Mucosa of rectum (tissue), 2 donors: ENCODE measurements at regions not wholly inside any gene's neighbourhood (a gene's known extent, or its start where the extent isn't known, plus 50 kb on each side); places are given as distances from the start of the nearest gene placed in this dataset.

Source experiments
- H3K27ac ChIP-seq, 2 donors: one replicate each; pipeline ENCODE4 v1.7.0; 2013; ENCODE audit warnings: inconsistent platforms in 2 of 2, low read depth in 2 of 2, low read length in 2 of 2
- H3K27me3 ChIP-seq, 2 donors: one replicate each; pipeline ENCODE4 v1.7.0; 2013; ENCODE audit warnings: low read length in 2 of 2; ENCODE audit not compliant: control insufficient read depth in 2 of 2, insufficient read depth in 2 of 2
- H3K36me3 ChIP-seq, 2 donors: one replicate each; pipeline ENCODE4 v1.7.0; 2013; ENCODE audit warnings: low read length in 2 of 2; ENCODE audit not compliant: control insufficient read depth in 2 of 2, insufficient read depth in 2 of 2
- H3K4me1 ChIP-seq, 2 donors: one replicate each; pipeline ENCODE4 v1.7.0; 2013; ENCODE audit warnings: low read length in 2 of 2, mild to moderate bottlenecking in 1 of 2; ENCODE audit not compliant: control insufficient read depth in 2 of 2, insufficient read depth in 2 of 2
- H3K4me3 ChIP-seq, 2 donors: one replicate each; pipeline ENCODE4 v1.7.0; 2013; ENCODE audit warnings: low read length in 2 of 2
- H3K9ac ChIP-seq, 2 donors: one replicate each; pipeline ENCODE4 v1.7.0; 2013; ENCODE audit warnings: low read length in 2 of 2, low read depth in 1 of 2, mild to moderate bottlenecking in 1 of 2
- H3K9me3 ChIP-seq, 2 donors: one replicate each; pipeline ENCODE4 v1.7.0; 2013; ENCODE audit warnings: low read length in 2 of 2; ENCODE audit not compliant: control insufficient read depth in 2 of 2
- donor health status: healthy.
- donor health status: Normal muscosa, but diverticular disease.

DNA sequence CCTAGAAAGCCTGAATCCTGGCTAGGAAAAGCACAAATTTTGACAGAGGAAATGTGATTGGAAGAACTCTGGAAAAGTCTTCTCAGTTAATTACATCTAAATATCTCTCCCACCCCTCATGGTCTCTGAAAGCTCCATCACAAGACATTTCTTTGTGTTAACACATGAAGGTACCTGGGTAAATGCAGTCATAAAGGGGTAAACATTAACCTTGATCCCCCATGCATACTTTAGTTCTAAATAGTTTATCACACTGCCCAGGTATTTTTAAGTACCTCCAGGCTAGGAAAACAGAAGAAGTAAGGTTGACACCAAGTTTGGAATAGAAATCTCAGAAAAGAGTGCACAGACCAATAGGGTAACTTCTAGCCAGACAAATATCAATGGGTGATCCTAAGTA lies 334.5 kb downstream of the PIK3R1 start:
- Histone ChIP-seq H3K36me3 (no peaks in the 10 kb centered on the region), H3K27me3 (no peaks in the 10 kb centered on the region), H3K9ac (no peak overlapping the region), H3K27ac (no peak overlapping the region), H3K4me1 (no peaks in the 10 kb centered on the region), H3K9me3 (no peaks in the 10 kb centered on the region), H3K4me3 (no peak overlapping the region)

DNA sequence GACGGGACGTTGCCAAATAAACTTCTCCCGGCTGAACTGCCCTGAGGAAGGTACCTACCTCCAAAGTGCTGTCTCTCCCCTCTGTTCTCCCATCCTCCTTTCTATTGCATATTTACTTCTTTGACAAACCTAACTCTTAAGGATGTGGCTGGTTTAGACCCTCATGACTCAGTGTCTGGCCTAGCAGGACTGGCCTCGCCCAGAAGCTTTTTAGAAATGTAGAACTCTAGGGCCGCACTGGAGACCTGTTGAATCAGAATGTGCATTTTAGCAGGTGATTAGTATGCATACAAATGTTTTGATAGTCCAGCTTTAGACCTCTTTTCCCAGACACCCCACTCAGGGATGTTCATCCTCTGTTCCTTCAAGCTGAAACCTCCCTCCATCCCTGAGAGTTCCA lies 335.9 kb downstream of the PIK3R1 start:
- Histone ChIP-seq H3K9me3 (no peaks in the 10 kb centered on the region), H3K4me3 (no peak overlapping the region), H3K27me3 (no peaks in the 10 kb centered on the region), H3K27ac (no peak overlapping the region), H3K4me1 (no peaks in the 10 kb centered on the region), H3K36me3 (no peaks in the 10 kb centered on the region), H3K9ac (no peak overlapping the region)

DNA sequence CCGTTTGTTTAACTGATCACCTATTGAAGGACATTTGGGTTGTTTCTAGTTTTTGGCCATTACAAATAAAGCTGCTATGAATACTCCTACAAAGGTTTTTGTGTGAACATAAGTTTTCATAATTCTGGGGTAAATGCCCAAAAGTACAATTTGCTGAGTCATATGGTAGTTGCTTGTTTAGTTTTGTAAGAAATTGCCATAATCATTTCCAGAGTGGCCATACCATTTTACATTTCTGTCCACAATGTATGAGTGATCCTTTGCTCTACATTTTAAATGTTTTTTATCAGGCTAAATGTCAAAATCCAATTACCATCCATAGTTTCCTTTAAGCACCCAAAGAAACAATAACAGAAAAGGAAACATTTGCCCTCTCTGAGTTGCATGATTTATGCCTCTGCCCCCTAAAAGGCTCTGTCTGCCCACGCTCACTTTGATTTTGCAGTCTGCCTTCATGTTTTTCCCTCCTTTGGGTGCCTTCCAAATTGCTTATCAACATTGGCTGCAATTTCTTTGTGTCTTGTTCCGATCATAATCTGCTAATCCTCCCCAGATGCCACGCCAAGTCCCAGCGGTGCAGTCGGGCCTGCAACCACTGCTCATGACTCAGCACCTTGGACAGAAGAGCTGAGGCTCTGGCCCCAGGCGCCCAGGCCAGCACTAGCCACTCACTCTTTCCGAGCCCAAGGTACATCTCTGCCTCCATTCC lies 339.2 kb downstream of the PIK3R1 start:
- no peaks in the 10 kb centered on the region for H3K4me1 ChIP-seq
- H3K27me3 ChIP-seq, result no peaks in the 10 kb centered on the region
- no peak overlapping the region for H3K9ac ChIP-seq
- no peaks in the 10 kb centered on the region for H3K36me3 ChIP-seq
- H3K9me3 ChIP-seq, result no peaks in the 10 kb centered on the region
- no peak overlapping the region for H3K4me3 ChIP-seq
- no peak overlapping the region for H3K27ac ChIP-seq

DNA sequence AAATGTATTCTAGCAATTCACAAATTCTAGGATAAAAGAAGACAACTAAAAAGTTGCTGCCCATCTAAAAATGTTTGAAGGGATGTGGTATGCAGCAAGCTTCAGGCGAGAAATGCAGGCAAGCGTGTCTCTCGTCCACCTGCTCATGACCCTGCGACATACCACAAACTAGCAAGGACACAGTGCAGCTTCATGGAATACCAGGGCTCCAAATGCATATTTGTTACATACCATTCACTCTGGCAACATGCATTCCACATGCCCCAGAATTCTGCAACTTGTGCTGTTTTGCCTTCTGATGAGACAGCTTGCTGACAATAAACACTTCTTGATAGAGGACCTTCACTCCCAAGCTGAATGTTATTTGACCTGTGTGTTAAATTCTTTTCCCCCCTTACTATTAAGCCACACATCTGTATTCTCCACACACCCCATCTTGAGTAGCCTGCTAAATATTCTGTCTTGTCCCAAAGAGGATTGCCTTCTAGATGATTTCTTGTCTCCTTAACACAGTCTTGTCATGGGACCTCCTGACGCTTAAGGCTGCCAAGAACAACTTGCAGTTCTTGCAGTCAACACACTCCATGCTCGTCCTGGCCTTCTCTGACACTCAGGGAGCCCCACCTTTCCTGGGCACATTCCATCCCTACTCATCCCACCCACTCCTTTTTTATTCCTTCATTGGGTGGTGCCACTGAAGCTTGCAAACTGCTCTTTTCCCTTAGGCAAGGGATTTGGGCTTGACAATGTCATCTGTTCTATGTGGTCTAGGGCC lies 340.5 kb downstream of the PIK3R1 start:
- Histone ChIP-seq H3K9me3 (no peaks in the 10 kb centered on the region), H3K27me3 (no peaks in the 10 kb centered on the region), H3K4me3 (no peak overlapping the region), H3K36me3 (no peaks in the 10 kb centered on the region), H3K9ac (no peak overlapping the region), H3K4me1 (no peaks in the 10 kb centered on the region), H3K27ac (no peak overlapping the region)

DNA sequence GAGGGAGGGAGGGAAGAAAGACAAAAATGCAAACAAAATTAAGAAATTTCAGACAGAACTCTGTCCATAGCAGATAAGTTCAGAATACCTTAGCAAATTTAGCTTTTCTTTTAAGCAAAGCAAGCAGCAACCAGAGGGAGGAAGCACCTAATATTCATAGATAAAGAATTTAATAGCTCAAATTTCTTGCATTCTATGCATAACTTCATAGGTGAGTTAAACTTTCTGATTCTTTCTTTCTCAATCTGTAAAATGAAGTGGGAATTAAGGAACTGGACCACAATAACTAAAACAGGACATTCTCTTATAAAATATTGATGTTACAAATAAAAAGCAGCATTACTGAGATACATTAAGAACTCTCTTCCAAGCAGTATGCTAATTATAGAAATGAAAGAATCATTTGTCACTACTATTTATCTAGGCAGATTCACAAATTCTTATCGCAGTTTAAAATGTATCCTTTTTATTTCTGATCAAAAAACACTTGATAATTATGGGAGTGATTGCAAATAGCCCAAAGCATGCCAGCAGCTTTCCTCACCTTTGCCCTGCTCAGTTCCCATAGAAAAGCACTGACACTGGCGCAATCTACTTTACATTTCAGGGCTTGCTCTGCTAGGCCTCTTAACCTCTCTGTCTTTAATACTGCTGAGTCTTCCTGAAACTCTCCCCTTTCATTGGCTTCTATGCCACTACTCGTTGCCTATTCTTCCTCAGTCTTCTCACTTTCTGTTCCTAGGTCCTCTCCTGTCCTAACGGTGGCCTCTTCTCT lies 341.8 kb downstream of the PIK3R1 start:
- Histone ChIP-seq H3K9ac (no peak overlapping the region), H3K27ac (no peak overlapping the region), H3K36me3 (no peaks in the 10 kb centered on the region), H3K27me3 (no peaks in the 10 kb centered on the region), H3K4me1 (no peaks in the 10 kb centered on the region), H3K4me3 (no peak overlapping the region), H3K9me3 (no peaks in the 10 kb centered on the region)

DNA sequence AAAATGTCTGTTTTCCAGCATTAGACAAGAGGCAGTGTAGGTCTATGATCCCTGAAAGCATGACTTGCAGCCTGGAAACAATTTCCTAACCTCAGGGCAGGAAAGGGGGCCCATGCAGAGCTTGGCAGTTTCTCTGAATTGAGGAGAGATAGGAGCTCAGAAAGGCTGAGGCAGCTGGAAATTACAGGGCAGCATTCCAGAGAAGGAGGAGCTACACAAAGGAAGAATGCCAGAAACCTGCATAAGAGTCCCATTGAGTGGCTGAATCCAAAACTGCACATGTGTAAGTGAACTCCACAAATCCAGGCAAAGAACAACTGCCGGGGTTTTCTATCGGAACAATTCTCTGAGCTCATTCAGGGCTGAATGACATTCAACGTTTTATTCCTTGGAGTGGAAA lies 346.8 kb downstream of the PIK3R1 start:
- Histone ChIP-seq H3K27ac (no peak overlapping the region), H3K9me3 (no peaks in the 10 kb centered on the region), H3K36me3 (no peaks in the 10 kb centered on the region), H3K9ac (no peak overlapping the region), H3K4me3 (no peak overlapping the region), H3K27me3 (no peaks in the 10 kb centered on the region), H3K4me1 (no peaks in the 10 kb centered on the region)

DNA sequence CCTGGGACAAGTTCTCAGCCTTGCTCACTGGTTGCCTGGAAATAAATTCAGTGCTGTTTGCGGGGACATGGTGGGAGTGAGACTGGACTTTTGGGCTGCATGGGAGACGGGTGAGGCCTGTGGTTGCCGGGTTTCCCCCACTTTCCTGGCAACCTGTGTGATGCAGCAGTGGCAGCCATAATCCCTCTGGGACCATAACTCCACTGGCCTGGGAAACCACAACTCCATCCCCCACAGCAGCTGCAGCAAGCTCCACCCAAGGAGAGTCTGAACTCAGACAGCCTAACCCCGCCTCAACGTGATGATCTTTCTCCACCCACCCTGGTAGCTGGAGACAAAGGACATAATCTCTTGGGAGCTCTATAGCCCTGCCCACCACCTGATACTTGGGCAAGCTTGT lies 349.9 kb downstream of the PIK3R1 start:
- no peaks in the 10 kb centered on the region for H3K36me3 ChIP-seq
- H3K27ac ChIP-seq, result no peak overlapping the region
- no peaks in the 10 kb centered on the region for H3K9me3 ChIP-seq
- H3K4me1 ChIP-seq, result no peaks in the 10 kb centered on the region
- H3K9ac ChIP-seq, result no peak overlapping the region
- no peak overlapping the region for H3K4me3 ChIP-seq
- H3K27me3 ChIP-seq, result no peaks in the 10 kb centered on the region

DNA sequence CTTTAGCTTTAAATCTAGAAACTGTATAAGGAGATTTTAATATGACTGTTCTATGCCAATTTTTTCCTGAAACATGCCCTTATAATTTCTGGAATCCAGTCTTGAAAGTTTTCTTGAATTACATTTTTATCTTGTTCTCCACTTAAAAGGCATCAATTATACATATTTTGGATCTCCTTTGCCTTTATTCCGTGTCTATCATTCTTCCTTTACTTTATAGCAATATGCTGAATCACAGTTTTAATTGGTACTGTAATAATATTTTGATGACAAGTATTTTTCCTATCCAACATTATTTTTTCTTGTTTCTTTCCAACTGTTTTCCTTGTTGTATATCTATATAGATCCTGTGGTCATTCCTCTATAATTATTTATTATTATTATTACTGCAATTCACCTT lies 361.2 kb downstream of the PIK3R1 start:
- no peaks in the 10 kb centered on the region for H3K9me3 ChIP-seq
- no peak overlapping the region for H3K27ac ChIP-seq
- no peaks in the 10 kb centered on the region for H3K4me1 ChIP-seq
- no peaks in the 10 kb centered on the region for H3K27me3 ChIP-seq
- no peak overlapping the region for H3K4me3 ChIP-seq
- H3K36me3 ChIP-seq, result no peaks in the 10 kb centered on the region
- H3K9ac ChIP-seq, result no peak overlapping the region

DNA sequence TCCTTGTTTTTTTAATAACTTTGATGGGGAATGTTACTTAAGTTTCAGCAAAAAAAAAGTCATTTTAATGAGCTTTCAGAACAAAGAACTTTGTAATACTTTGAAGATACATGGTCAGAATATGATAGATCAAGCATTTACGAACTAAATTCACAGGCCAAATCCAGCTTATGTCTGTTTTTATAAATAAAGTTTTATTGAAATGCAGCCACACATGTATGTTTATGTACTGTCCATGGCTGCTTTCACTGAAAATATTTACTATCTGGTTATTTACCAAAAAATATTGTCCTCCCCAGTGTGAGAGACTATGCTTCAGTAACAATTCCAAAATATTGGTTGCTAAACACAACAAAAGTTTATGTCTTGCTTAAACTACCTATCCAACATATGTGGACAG lies 366.7 kb downstream of the PIK3R1 start:
- no peaks in the 10 kb centered on the region for H3K27me3 ChIP-seq
- H3K4me3 ChIP-seq, result no peak overlapping the region
- no peak overlapping the region for H3K27ac ChIP-seq
- no peaks in the 10 kb centered on the region for H3K36me3 ChIP-seq
- peaks cover 0 to 3% of the 10 kb centered on the region in 2 donors for H3K9me3 ChIP-seq
- H3K9ac ChIP-seq, result no peak overlapping the region
- no peaks in the 10 kb centered on the region for H3K4me1 ChIP-seq

DNA sequence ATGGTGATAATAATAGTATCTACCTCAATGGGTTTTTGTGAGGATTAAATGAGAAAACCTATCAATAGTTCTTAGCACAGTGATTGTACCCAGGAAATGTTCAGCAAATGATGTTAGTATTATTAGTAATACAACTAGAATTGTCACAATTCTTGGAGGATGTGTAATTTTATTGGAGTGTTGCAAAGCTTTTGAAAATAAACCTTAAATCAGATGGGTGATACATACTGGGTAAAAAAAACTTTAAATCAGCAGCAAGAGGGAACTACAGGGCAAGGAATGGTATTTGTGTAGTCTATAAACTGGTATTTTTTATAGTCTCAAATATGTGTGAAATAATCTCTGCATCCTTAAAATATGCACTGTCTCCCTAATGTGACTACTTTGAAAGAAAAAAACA lies 371.6 kb downstream of the PIK3R1 start:
- no peaks in the 10 kb centered on the region for H3K36me3 ChIP-seq
- no peak overlapping the region for H3K27ac ChIP-seq
- H3K4me1 ChIP-seq, result no peaks in the 10 kb centered on the region
- no peak overlapping the region for H3K4me3 ChIP-seq
- H3K9me3 ChIP-seq, result peaks cover 0 to 3% of the 10 kb centered on the region in 2 donors
- no peak overlapping the region for H3K9ac ChIP-seq
- no peaks in the 10 kb centered on the region for H3K27me3 ChIP-seq
